Neural crest cell (in vitro differentiated cells): ENCODE measurements at regions not wholly inside any gene's neighbourhood (a gene's known extent, or its start where the extent isn't known, plus 50 kb on each side); places are given as distances from the start of the nearest gene placed in this dataset.

Source experiments
- DNase-seq: peaks from one replicate; pipeline ENCODE4 v3.0.0; 2021; ENCODE audit warnings: low read depth, mixed read lengths, low spot score
- H3K27ac Mint-ChIP-seq: one replicate; pipeline ENCODE4 v1.8.0; 2021; ENCODE audit warnings: mild to moderate bottlenecking, mixed read lengths; ENCODE audit not compliant: unreplicated experiment
- H3K27me3 Mint-ChIP-seq: 2 replicates; pipeline ENCODE4 v1.8.0; 2021; ENCODE audit warnings: low read depth, mild to moderate bottlenecking, mixed read lengths
- H3K36me3 Mint-ChIP-seq: 2 replicates; pipeline ENCODE4 v1.8.0; 2021; ENCODE audit warnings: low read depth, mild to moderate bottlenecking, mixed read lengths
- H3K4me1 Mint-ChIP-seq: 2 replicates; pipeline ENCODE4 v1.8.0; 2021; ENCODE audit warnings: mixed read lengths
- H3K4me3 Mint-ChIP-seq: one replicate; pipeline ENCODE4 v1.8.0; 2021; ENCODE audit warnings: mild to moderate bottlenecking, mixed read lengths
- H3K9me3 Mint-ChIP-seq: 2 replicates; pipeline ENCODE4 v1.8.0; 2021; ENCODE audit warnings: mixed read lengths
- TF ChIP-seq, protein P1 (sequence below): fragments of 200-600 bp; sonication (generic); conservative IDR thresholded peaks from 2 replicates; pipeline ENCODE4 v1.5.0; 2021; ENCODE audit warnings: antibody characterized with exemption, mild to moderate bottlenecking

DNA sequence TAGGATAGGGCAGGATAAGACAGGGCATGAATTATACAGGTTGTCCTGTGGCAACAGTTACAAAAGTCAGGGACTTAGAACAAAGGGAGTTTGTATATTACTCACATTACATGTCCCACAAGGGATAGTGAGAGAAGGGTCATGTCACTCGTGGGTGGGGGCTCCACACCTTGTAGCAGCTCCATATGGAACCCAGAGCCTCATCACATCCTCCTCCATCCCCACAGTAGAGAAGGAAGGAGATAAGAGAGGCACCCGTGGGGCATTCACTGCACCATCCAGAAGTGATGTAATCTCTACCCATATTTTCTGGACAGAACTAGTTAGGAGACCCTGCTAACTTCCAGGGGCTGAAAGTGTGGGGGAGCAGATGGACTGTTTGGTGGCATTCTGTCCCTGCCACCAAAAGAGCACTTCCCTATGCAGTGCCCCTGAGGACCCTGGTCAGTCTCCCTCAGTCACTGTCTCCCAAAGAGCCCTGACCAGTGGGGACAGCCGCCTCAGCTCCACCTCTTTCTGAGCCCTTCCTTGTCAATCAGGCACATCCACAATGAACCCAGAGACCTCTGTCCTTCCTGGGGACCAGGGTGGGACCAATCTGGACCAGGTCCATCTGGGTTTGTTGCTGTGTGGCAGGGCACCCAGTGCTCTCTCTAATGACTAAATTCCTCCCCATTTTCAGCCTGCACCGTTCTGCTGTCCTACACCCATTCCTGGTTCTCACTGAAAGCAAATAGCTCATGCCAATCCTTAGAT is 154.8 kb upstream of the ETV3 start:
- Mint-ChIP-seq H3K4me3 (no peak overlapping the region), H3K36me3 (no peaks in the 10 kb centered on the region), H3K27ac (no peak overlapping the region), H3K9me3 (peaks cover 4% of the 10 kb centered on the region), H3K4me1 (no peaks in the 10 kb centered on the region), H3K27me3 (peaks cover 36% of the 10 kb centered on the region)
- DNase-seq: no peak
- TF ChIP-seq, protein P1, sequence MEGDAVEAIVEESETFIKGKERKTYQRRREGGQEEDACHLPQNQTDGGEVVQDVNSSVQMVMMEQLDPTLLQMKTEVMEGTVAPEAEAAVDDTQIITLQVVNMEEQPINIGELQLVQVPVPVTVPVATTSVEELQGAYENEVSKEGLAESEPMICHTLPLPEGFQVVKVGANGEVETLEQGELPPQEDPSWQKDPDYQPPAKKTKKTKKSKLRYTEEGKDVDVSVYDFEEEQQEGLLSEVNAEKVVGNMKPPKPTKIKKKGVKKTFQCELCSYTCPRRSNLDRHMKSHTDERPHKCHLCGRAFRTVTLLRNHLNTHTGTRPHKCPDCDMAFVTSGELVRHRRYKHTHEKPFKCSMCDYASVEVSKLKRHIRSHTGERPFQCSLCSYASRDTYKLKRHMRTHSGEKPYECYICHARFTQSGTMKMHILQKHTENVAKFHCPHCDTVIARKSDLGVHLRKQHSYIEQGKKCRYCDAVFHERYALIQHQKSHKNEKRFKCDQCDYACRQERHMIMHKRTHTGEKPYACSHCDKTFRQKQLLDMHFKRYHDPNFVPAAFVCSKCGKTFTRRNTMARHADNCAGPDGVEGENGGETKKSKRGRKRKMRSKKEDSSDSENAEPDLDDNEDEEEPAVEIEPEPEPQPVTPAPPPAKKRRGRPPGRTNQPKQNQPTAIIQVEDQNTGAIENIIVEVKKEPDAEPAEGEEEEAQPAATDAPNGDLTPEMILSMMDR: no peak

DNA sequence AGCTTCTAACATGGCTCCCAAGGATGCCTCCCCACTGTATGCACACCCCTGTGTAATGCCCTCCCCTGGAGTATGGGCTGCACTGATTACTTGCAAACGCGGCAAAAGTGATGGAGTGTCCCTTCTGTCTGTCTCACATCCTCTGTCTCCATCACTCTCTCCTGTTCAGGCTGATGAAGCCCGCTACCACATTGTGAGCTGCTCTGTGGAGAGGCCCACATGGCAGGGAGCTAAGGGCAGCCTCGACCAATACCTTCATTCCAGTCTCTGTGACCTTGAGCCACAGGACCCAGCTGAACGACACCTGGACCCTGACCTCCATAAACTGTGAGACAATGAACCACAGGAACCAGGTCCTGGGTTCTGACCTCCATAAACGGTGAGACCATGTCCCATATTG is 154.1 kb upstream of the ETV3 start:
- H3K4me1 Mint-ChIP-seq: no peaks in the 10 kb centered on the region
- H3K4me3 Mint-ChIP-seq: no peak overlapping the region
- TF ChIP-seq, protein P1: no peak
- no peak overlapping the region for H3K27ac Mint-ChIP-seq
- peaks cover 4% of the 10 kb centered on the region for H3K9me3 Mint-ChIP-seq
- no peaks in the 10 kb centered on the region for H3K36me3 Mint-ChIP-seq
- peaks cover 35% of the 10 kb centered on the region for H3K27me3 Mint-ChIP-seq
- DNase-seq: no peak

DNA sequence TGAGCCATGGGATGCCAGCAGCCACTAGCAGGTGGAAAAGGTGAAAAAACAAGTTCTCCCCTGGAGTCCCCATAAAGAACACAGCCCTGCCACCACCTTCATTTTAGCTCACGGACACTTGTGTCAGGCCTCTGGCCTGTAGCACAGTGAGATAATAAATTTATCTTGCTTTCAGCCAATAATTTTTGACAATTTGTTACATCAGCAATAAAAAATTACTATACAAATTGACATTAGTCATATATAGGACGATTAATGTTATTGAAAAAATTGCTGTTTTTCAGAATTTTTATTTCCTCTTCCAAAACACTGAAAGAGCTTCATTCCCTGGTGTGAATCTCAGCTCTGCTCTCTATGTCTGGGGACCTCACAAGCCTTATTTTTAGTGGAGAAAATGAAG is 152.9 kb upstream of the ETV3 start:
- TF ChIP-seq, protein P1: no peak
- Mint-ChIP-seq H3K4me1 (no peaks in the 10 kb centered on the region), H3K36me3 (no peaks in the 10 kb centered on the region), H3K27ac (no peak overlapping the region), H3K4me3 (no peak overlapping the region), H3K9me3 (no peaks in the 10 kb centered on the region), H3K27me3 (peaks cover 35% of the 10 kb centered on the region)
- no peak for DNase-seq

DNA sequence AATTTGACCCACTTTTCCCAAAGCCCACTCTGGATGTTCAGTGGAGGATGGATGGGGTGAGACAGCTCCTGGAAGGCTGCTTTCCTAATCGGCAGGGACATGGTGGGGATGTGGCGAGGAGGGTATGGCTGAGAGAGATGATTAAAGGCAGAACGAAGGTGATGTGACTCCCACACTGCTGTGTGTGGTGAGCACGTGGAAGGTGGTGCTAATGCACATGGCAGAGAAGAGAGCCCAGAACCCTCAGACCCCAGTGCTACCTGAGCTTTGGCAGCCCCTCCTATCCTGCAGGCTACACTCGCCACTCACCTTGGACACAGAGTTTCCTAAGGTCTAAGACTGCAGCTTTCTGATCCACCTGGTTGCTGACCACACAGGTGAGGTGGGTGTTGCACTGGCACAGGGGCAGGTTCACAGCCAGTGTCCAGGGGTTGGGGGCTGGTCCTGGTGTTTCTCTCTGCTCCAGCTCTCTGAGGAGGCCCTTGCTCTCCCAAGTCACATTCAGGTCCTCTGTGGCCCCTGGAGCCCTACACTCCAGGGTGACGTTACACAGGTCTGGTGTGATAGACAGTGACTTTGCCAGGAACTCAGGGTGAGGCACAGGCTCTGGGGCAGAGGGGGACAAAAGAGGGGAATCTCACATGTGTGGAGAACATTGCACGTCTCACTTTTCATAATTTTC is 151.4 kb upstream of the ETV3 start:
- Mint-ChIP-seq H3K36me3 (no peaks in the 10 kb centered on the region), H3K27ac (no peak overlapping the region), H3K4me3 (no peak overlapping the region), H3K4me1 (no peaks in the 10 kb centered on the region), H3K27me3 (peaks cover 35% of the 10 kb centered on the region), H3K9me3 (no peaks in the 10 kb centered on the region)
- DNase-seq: no peak
- TF ChIP-seq, protein P1: no peak

- Mint-ChIP-seq H3K27me3 (peaks cover 41% of the 10 kb centered on the region), H3K4me3 (no peak overlapping the region), H3K9me3 (no peaks in the 10 kb centered on the region), H3K4me1 (no peaks in the 10 kb centered on the region), H3K36me3 (no peaks in the 10 kb centered on the region), H3K27ac (no peak overlapping the region)
- no peak for DNase-seq
- TF ChIP-seq, protein P1: no peak
These were observed 150.8 kb upstream of the ETV3 start for GRCh38 chr1:157288996-157289395.
